Type B pancreatic cell (in vitro differentiated cells): ENCODE measurements at regions not wholly inside any gene's neighbourhood (a gene's known extent, or its start where the extent isn't known, plus 50 kb on each side); places are given as distances from the start of the nearest gene placed in this dataset.

Experiments
- DNase-seq: peaks from one replicate; pipeline ENCODE4 v3.0.0; 2021; ENCODE audit warnings: mixed read lengths; ENCODE audit not compliant: unreplicated experiment; ENCODE audit errors: extremely low spot score
- H3K27ac Mint-ChIP-seq: 2 replicates; pipeline ENCODE4 v1.8.0; 2021; ENCODE audit warnings: mild to moderate bottlenecking, mixed read lengths
- H3K27me3 Mint-ChIP-seq: 2 replicates; pipeline ENCODE4 v1.8.0; 2021; ENCODE audit warnings: mixed read lengths
- H3K36me3 Mint-ChIP-seq: 2 replicates; pipeline ENCODE4 v1.8.0; 2021; ENCODE audit warnings: mixed read lengths
- H3K4me1 Mint-ChIP-seq: one replicate; pipeline ENCODE4 v1.8.0; 2021; ENCODE audit warnings: mixed read lengths; ENCODE audit not compliant: unreplicated experiment
- H3K4me3 Mint-ChIP-seq: 2 replicates; pipeline ENCODE4 v1.8.0; 2021; ENCODE audit warnings: mild to moderate bottlenecking, mixed read lengths
- H3K9me3 Mint-ChIP-seq: 2 replicates; pipeline ENCODE4 v1.8.0; 2021; ENCODE audit warnings: mixed read lengths
- CTCF ChIP-seq: fragments of 200-600 bp; sonication (generic); conservative IDR thresholded peaks from 2 replicates; pipeline ENCODE4 v1.5.0; 2021; ENCODE audit warnings: antibody characterized with exemption, mild to moderate bottlenecking

GRCh38 chr2:47266939-47267710 is 90.8 kb upstream of the CALM2 start:
- no peak for TF ChIP-seq CTCF
- DNase-seq = no peak
- Mint-ChIP-seq H3K27ac (no peak overlapping the region), H3K4me1 (peaks cover 14% of the 10 kb centered on the region), H3K9me3 (no peaks in the 10 kb centered on the region), H3K36me3 (no peaks in the 10 kb centered on the region), H3K4me3 (no peak overlapping the region), H3K27me3 (peaks cover 3% of the 10 kb centered on the region)

- H3K9me3 Mint-ChIP-seq = no peaks in the 10 kb centered on the region
- H3K27me3 Mint-ChIP-seq = peaks cover 3% of the 10 kb centered on the region
- peaks cover 15% of the 10 kb centered on the region for H3K4me1 Mint-ChIP-seq
- peak overlapping the region; percentile 48 for H3K27ac Mint-ChIP-seq
- peak overlapping the region; percentile 4 for H3K4me3 Mint-ChIP-seq
- DNase-seq = no peak
- no peaks in the 10 kb centered on the region for H3K36me3 Mint-ChIP-seq
- TF ChIP-seq CTCF = no peak
These were observed 89.5 kb upstream of the CALM2 start for GRCh38 chr2:47265751-47266231.

- Mint-ChIP-seq H3K4me3 (no peak overlapping the region), H3K27me3 (peaks cover 3% of the 10 kb centered on the region), H3K36me3 (no peaks in the 10 kb centered on the region), H3K4me1 (peaks cover 10% of the 10 kb centered on the region), H3K27ac (no peak overlapping the region), H3K9me3 (no peaks in the 10 kb centered on the region)
- DNase-seq = no peak
- no peak for TF ChIP-seq CTCF
These were observed 88.8 kb upstream of the CALM2 start for GRCh38 chr2:47265158-47265557.

- no peak for TF ChIP-seq CTCF
- peaks cover 9% of the 10 kb centered on the region for H3K4me1 Mint-ChIP-seq
- no peak for DNase-seq
- peaks cover 3% of the 10 kb centered on the region for H3K27me3 Mint-ChIP-seq
- no peaks in the 10 kb centered on the region for H3K9me3 Mint-ChIP-seq
- H3K27ac Mint-ChIP-seq = no peak overlapping the region
- H3K4me3 Mint-ChIP-seq = no peak overlapping the region
- H3K36me3 Mint-ChIP-seq = no peaks in the 10 kb centered on the region
These were observed 88.4 kb upstream of the CALM2 start for GRCh38 chr2:47264686-47265085.

- H3K4me3 Mint-ChIP-seq = no peak overlapping the region
- no peaks in the 10 kb centered on the region for H3K36me3 Mint-ChIP-seq
- H3K27me3 Mint-ChIP-seq = peaks cover 3% of the 10 kb centered on the region
- peaks cover 9% of the 10 kb centered on the region for H3K4me1 Mint-ChIP-seq
- DNase-seq = no peak
- no peak for TF ChIP-seq CTCF
- H3K9me3 Mint-ChIP-seq = no peaks in the 10 kb centered on the region
- no peak overlapping the region for H3K27ac Mint-ChIP-seq
These were observed 87.8 kb upstream of the CALM2 start for GRCh38 chr2:47264143-47264542.
